Body of pancreas (tissue), 4 donors: ENCODE measurements at regions not wholly inside any gene's neighbourhood (a gene's known extent, or its start where the extent isn't known, plus 50 kb on each side); places are given as distances from the start of the nearest gene placed in this dataset.

Experiments used
- POLR2A ChIP-seq, 3 donors: fragments of 450-650 bp; IDR thresholded peaks; one replicate each; pipeline ENCODE4 v1.6.1; 2016; ENCODE audit warnings: antibody characterized with exemption in 3 of 3, mild to moderate bottlenecking in 2 of 3
- TF ChIP-seq, protein P1 (sequence below), 7 experiments: fragments of 450-650 bp in 4 of 7; fragments of 200-600 bp in 3 of 7; sonication (generic) in 3 of 7; IDR thresholded peaks; one replicate each; pipeline ENCODE4 v1.5.1; 2016 to 2019; ENCODE audit warnings: antibody characterized with exemption in 7 of 7

DNA sequence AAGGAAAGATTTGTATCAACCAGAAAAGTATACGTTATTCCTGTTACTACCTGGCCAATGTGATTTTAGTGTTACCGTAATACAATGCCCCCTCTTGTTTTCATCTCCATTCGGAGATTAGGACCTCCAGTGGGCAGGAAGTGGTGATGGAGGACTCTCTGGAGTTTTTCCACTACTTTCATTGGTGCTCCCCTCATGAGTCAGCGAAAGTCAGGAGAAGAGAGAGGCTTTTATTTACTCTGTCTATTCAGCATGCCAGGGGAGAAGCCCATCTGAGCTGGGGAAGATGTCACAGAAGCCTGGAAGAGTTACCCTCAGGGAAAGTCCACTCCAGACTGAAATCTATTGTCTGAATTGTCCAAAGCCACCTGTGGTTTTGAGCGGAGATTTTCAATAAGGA, 88.2 kb upstream of the THUMPD2 start:
- TF ChIP-seq, protein P1, sequence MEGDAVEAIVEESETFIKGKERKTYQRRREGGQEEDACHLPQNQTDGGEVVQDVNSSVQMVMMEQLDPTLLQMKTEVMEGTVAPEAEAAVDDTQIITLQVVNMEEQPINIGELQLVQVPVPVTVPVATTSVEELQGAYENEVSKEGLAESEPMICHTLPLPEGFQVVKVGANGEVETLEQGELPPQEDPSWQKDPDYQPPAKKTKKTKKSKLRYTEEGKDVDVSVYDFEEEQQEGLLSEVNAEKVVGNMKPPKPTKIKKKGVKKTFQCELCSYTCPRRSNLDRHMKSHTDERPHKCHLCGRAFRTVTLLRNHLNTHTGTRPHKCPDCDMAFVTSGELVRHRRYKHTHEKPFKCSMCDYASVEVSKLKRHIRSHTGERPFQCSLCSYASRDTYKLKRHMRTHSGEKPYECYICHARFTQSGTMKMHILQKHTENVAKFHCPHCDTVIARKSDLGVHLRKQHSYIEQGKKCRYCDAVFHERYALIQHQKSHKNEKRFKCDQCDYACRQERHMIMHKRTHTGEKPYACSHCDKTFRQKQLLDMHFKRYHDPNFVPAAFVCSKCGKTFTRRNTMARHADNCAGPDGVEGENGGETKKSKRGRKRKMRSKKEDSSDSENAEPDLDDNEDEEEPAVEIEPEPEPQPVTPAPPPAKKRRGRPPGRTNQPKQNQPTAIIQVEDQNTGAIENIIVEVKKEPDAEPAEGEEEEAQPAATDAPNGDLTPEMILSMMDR (IDR thresholded peaks at IDR 0.05), result no peak
- no peak for TF ChIP-seq POLR2A (IDR thresholded peaks at IDR 0.05)
